ENCODE measurements at regions not wholly inside any gene's neighbourhood (a gene's known extent, or its start where the extent isn't known, plus 50 kb on each side); places are given as distances from the start of the nearest gene placed in this dataset.

DNA sequence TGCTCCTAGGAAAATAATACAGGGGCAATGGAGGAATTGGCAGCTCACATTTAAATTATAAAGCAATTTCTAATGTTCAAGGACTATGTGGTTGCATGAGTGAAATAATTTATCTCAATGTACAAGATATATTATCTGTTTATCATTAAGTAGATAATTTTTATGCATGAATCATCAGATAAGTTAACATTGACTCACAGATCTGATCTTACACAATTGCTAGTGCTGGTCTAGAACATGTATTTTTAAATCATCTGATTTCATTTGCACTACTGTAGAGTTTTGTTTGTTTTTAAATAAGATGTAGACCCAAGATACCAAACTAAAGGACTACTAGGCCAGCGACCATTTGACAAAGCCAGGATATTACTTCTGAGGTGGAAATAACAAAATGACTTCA is 199.2 kb downstream of the BMP2 start:
- ChIA-PET POLR2A (no interaction called here), CTCF (ENCODE audit: low intra/inter-chr PET ratio, low total read pairs) (no interaction called here)
- no peak overlapping the region for H3K4me2 ChIP-seq (ENCODE audit: low read depth, low read length)
- no peaks in the 10 kb centered on the region for H4K20me1 ChIP-seq (ENCODE audit: insufficient read depth, low read length)
- DNase-seq (ENCODE audit: low spot score), result no peak
- H3K79me2 ChIP-seq (ENCODE audit: insufficient read depth, low read length), result no peaks in the 10 kb centered on the region
- FAIRE-seq, result no peak
- BruUV-seq (replicated peaks), result no TSS peak
- in situ Hi-C loops (cut with HindIII; ENCODE audit: extremely low pct_ligation_motif_present, low pct_unique_long_range_greater_than_20kb), result no loop called here
- peaks cover 55% of the 10 kb centered on the region for H3K9me3 ChIP-seq (ENCODE audit: low read length)
- H3K4me1 ChIP-seq (ENCODE audit: insufficient read depth, low read length), result no peaks in the 10 kb centered on the region
- no peaks in the 10 kb centered on the region for H3K27me3 ChIP-seq (ENCODE audit: control insufficient read depth in 1 of 2, insufficient read depth in 2 of 2, low read length in 2 of 2)
- no peak overlapping the region for H3K9ac ChIP-seq (ENCODE audit: insufficient read depth, low read depth, low read length)
- H3K4me3 ChIP-seq (replicated peaks in 1 of 3; ENCODE audit: insufficient read depth in 1 of 3, low read depth in 2 of 3, low read length in 3 of 3), result no peak overlapping the region
- no peaks in the 10 kb centered on the region for H3K36me3 ChIP-seq (replicated peaks in 1 of 2; ENCODE audit: control insufficient read depth in 1 of 2, insufficient read depth in 2 of 2, low read length in 2 of 2)
- no peak for ATAC-seq
- no peak overlapping the region for H3K27ac ChIP-seq (ENCODE audit: extremely low read length, insufficient read depth, low read length)
- H2AFZ ChIP-seq (ENCODE audit: low read length), result no peak overlapping the region
- 0% methylated on average over 1 of the region's 1 CpG for WGBS (ENCODE audit: low lambda C conversion rate)
- intact Hi-C loops (cut with micrococcal nuclease; ENCODE audit: unreplicated experiment), result no loop called here
- no peak for TF ChIP-seq ZNF33A (CRISPR knock-in tag; IDR thresholded peaks at IDR 0.05; ENCODE audit: borderline replicate concordance)
- no peak for TF ChIP-seq ZKSCAN5 (CRISPR knock-in tag; IDR thresholded peaks at IDR 0.05)
- no peak for TF ChIP-seq GZF1 (CRISPR knock-in tag; IDR thresholded peaks at IDR 0.05)
- TF ChIP-seq, protein P1, sequence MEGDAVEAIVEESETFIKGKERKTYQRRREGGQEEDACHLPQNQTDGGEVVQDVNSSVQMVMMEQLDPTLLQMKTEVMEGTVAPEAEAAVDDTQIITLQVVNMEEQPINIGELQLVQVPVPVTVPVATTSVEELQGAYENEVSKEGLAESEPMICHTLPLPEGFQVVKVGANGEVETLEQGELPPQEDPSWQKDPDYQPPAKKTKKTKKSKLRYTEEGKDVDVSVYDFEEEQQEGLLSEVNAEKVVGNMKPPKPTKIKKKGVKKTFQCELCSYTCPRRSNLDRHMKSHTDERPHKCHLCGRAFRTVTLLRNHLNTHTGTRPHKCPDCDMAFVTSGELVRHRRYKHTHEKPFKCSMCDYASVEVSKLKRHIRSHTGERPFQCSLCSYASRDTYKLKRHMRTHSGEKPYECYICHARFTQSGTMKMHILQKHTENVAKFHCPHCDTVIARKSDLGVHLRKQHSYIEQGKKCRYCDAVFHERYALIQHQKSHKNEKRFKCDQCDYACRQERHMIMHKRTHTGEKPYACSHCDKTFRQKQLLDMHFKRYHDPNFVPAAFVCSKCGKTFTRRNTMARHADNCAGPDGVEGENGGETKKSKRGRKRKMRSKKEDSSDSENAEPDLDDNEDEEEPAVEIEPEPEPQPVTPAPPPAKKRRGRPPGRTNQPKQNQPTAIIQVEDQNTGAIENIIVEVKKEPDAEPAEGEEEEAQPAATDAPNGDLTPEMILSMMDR (CRISPR knock-in tag; IDR thresholded peaks at IDR 0.05), result no peak
- TF ChIP-seq, protein P2, sequence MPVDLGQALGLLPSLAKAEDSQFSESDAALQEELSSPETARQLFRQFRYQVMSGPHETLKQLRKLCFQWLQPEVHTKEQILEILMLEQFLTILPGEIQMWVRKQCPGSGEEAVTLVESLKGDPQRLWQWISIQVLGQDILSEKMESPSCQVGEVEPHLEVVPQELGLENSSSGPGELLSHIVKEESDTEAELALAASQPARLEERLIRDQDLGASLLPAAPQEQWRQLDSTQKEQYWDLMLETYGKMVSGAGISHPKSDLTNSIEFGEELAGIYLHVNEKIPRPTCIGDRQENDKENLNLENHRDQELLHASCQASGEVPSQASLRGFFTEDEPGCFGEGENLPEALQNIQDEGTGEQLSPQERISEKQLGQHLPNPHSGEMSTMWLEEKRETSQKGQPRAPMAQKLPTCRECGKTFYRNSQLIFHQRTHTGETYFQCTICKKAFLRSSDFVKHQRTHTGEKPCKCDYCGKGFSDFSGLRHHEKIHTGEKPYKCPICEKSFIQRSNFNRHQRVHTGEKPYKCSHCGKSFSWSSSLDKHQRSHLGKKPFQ (CRISPR knock-in tag; IDR thresholded peaks at IDR 0.05; ENCODE audit: insufficient replicate concordance), result no peak
- TF ChIP-seq MAFF (IDR thresholded peaks at IDR 0.05; ENCODE audit: low read depth, low read length), result no peak
- TF ChIP-seq, protein P3, sequence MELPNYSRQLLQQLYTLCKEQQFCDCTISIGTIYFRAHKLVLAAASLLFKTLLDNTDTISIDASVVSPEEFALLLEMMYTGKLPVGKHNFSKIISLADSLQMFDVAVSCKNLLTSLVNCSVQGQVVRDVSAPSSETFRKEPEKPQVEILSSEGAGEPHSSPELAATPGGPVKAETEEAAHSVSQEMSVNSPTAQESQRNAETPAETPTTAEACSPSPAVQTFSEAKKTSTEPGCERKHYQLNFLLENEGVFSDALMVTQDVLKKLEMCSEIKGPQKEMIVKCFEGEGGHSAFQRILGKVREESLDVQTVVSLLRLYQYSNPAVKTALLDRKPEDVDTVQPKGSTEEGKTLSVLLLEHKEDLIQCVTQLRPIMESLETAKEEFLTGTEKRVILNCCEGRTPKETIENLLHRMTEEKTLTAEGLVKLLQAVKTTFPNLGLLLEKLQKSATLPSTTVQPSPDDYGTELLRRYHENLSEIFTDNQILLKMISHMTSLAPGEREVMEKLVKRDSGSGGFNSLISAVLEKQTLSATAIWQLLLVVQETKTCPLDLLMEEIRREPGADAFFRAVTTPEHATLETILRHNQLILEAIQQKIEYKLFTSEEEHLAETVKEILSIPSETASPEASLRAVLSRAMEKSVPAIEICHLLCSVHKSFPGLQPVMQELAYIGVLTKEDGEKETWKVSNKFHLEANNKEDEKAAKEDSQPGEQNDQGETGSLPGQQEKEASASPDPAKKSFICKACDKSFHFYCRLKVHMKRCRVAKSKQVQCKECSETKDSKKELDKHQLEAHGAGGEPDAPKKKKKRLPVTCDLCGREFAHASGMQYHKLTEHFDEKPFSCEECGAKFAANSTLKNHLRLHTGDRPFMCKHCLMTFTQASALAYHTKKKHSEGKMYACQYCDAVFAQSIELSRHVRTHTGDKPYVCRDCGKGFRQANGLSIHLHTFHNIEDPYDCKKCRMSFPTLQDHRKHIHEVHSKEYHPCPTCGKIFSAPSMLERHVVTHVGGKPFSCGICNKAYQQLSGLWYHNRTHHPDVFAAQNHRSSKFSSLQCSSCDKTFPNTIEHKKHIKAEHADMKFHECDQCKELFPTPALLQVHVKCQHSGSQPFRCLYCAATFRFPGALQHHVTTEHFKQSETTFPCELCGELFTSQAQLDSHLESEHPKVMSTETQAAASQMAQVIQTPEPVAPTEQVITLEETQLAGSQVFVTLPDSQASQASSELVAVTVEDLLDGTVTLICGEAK (IDR thresholded peaks at IDR 0.05), result no peak
- TF ChIP-seq, protein P3 (CRISPR knock-in tag; IDR thresholded peaks at IDR 0.05), result no peak
- TF ChIP-seq, protein P4, sequence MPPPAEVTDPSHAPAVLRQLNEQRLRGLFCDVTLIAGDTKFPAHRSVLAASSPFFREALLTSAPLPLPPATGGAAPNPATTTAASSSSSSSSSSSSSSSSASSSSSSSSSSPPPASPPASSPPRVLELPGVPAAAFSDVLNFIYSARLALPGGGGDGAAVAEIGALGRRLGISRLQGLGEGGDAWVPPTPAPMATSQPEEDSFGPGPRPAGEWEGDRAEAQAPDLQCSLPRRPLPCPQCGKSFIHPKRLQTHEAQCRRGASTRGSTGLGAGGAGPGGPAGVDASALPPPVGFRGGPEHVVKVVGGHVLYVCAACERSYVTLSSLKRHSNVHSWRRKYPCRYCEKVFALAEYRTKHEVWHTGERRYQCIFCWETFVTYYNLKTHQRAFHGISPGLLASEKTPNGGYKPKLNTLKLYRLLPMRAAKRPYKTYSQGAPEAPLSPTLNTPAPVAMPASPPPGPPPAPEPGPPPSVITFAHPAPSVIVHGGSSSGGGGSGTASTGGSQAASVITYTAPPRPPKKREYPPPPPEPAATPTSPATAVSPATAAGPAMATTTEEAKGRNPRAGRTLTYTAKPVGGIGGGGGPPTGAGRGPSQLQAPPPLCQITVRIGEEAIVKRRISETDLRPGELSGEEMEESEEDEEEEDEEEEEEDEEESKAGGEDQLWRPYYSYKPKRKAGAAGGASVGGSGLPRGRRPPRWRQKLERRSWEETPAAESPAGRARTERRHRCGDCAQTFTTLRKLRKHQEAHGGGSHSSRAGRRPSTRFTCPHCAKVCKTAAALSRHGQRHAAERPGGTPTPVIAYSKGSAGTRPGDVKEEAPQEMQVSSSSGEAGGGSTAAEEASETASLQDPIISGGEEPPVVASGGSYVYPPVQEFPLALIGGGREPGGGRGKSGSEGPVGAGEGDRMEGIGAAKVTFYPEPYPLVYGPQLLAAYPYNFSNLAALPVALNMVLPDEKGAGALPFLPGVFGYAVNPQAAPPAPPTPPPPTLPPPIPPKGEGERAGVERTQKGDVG (CRISPR knock-in tag; IDR thresholded peaks at IDR 0.05; ENCODE audit: borderline replicate concordance), result no peak
